ENCODE measurements at regions not wholly inside any gene's neighbourhood (a gene's known extent, or its start where the extent isn't known, plus 50 kb on each side); places are given as distances from the start of the nearest gene placed in this dataset.

- Histone ChIP-seq H3K79me1 (ENCODE audit: insufficient read depth, low read depth, low read length, poor library complexity, severe bottlenecking) (no peaks in the 10 kb centered on the region), H3K27ac (ENCODE audit: insufficient read length, low read depth, low read length) (no peak overlapping the region), H2BK12ac (ENCODE audit: insufficient read length, low read depth, low read length) (no peak overlapping the region), H3K18ac (ENCODE audit: insufficient read length, low read depth, low read length) (no peak overlapping the region), H2BK120ac (ENCODE audit: low read depth, low read length, poor library complexity, severe bottlenecking) (no peak overlapping the region), H2BK15ac (ENCODE audit: low read depth, low read length) (no peak overlapping the region), H2BK20ac (ENCODE audit: low read depth, low read length, poor library complexity, severe bottlenecking) (no peak overlapping the region), H2AK5ac (ENCODE audit: insufficient read length, low read length) (no peak overlapping the region), H2BK5ac (ENCODE audit: insufficient read length, low read length) (no peak overlapping the region), H4K91ac (ENCODE audit: insufficient read length, low read depth, low read length) (no peak overlapping the region), H4K8ac (replicated peaks; ENCODE audit: insufficient read length, low read depth, low read length) (no peak overlapping the region), H2AFZ (ENCODE audit: low read length) (no peak overlapping the region), H3K4me2 (ENCODE audit: insufficient read depth, insufficient read length, low read length) (no peak overlapping the region), H3K23me2 (ENCODE audit: insufficient read length, low read depth, low read length, poor library complexity, severe bottlenecking) (no peaks in the 10 kb centered on the region), H3K4ac (ENCODE audit: low read depth, low read length) (no peak overlapping the region), H3K23ac (ENCODE audit: insufficient read length, low read depth, low read length) (no peak overlapping the region), H3K14ac (ENCODE audit: insufficient read depth, low read length) (no peak overlapping the region), H4K20me1 (ENCODE audit: control insufficient read depth, insufficient read depth, insufficient read length) (no peaks in the 10 kb centered on the region), H3K4me1 (ENCODE audit: insufficient read depth, low read length) (no peaks in the 10 kb centered on the region), H3T11ph (ENCODE audit: low read length) (no peak overlapping the region), H3K79me2 (ENCODE audit: insufficient read depth, low read length) (no peaks in the 10 kb centered on the region), H3K27me3 (ENCODE audit: insufficient read depth, low read length) (no peaks in the 10 kb centered on the region), H4K5ac (ENCODE audit: insufficient read length, low read depth, low read length) (no peak overlapping the region), H3K56ac (ENCODE audit: insufficient read length, low read depth, low read length) (no peak overlapping the region), H3K9ac (ENCODE audit: extremely low read depth, insufficient read length, low read length) (no peak overlapping the region), H3K9me3 (ENCODE audit: control insufficient read depth, low read depth, low read length) (no peaks in the 10 kb centered on the region)
- H3K36me3 Mint-ChIP-seq (ENCODE audit: insufficient read depth in 1 of 3, low read depth in 3 of 3) = no peaks in the 10 kb centered on the region
- no peak for TF ChIP-seq CTCF (conservative IDR thresholded peaks at IDR 0.05)
- no peak for DNase-seq
- H3K27me3 Mint-ChIP-seq (ENCODE audit: low read depth) = no peaks in the 10 kb centered on the region; the same call in none of the 2 replicates
- peaks cover 0 to 2% of the 10 kb centered on the region in 2 experiments; a peak in 1 of 5 replicates for H3K9me3 Mint-ChIP-seq
- no peak overlapping the region for H3K4me3 Mint-ChIP-seq
- WGBS (ENCODE audit: extremely low coverage, insufficient read length, low lambda C conversion rate) = no CpG with 5 or more reads among the region's 7 CpGs
- H3K4me1 Mint-ChIP-seq = no peaks in the 10 kb centered on the region
- H3K27ac Mint-ChIP-seq = no peak overlapping the region; a peak in 1 of 7 replicates
Observed at GRCh38 chr2:12918138-12918834, 201.6 kb downstream of the TRIB2 start.
